GM12872 (cell line): ENCODE measurements at regions not wholly inside any gene's neighbourhood (a gene's known extent, or its start where the extent isn't known, plus 50 kb on each side); places are given as distances from the start of the nearest gene placed in this dataset.

Experiments used
- TF ChIP-seq, protein P1 (sequence below): IDR thresholded peaks from 3 replicates; pipeline ENCODE4 v1.5.1; 2011; ENCODE audit warnings: low read depth, mild to moderate bottlenecking, low read length, moderate library complexity; ENCODE audit not compliant: insufficient read depth

DNA sequence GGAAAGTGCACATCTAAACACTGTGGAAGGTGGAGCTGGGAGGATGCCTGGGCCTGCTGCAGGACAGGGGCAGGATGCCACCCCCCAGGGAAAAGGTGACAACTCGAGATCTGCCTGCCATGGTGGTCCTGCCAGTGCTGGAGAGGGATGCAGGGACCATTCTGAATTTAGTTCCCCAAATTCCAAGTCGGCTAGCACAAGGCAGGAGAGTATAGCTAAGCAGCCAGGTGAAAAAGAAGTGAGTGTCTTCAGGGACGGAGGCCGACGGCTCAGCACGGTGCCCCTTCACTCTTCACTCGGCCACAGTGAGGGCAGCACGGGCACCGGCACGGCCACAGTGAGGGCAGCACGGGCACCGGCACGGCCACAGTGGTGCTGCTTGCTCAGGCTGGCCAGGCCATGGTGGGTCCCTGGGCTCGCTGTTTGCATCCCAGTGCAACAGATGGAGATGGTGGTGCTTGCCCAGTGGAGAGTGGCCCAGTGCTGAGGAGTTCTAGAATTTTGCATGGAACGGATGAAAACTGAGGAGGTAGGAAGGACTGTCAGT lies 161.3 kb upstream of the SHH start:
- TF ChIP-seq, protein P1, sequence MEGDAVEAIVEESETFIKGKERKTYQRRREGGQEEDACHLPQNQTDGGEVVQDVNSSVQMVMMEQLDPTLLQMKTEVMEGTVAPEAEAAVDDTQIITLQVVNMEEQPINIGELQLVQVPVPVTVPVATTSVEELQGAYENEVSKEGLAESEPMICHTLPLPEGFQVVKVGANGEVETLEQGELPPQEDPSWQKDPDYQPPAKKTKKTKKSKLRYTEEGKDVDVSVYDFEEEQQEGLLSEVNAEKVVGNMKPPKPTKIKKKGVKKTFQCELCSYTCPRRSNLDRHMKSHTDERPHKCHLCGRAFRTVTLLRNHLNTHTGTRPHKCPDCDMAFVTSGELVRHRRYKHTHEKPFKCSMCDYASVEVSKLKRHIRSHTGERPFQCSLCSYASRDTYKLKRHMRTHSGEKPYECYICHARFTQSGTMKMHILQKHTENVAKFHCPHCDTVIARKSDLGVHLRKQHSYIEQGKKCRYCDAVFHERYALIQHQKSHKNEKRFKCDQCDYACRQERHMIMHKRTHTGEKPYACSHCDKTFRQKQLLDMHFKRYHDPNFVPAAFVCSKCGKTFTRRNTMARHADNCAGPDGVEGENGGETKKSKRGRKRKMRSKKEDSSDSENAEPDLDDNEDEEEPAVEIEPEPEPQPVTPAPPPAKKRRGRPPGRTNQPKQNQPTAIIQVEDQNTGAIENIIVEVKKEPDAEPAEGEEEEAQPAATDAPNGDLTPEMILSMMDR: no peak

DNA sequence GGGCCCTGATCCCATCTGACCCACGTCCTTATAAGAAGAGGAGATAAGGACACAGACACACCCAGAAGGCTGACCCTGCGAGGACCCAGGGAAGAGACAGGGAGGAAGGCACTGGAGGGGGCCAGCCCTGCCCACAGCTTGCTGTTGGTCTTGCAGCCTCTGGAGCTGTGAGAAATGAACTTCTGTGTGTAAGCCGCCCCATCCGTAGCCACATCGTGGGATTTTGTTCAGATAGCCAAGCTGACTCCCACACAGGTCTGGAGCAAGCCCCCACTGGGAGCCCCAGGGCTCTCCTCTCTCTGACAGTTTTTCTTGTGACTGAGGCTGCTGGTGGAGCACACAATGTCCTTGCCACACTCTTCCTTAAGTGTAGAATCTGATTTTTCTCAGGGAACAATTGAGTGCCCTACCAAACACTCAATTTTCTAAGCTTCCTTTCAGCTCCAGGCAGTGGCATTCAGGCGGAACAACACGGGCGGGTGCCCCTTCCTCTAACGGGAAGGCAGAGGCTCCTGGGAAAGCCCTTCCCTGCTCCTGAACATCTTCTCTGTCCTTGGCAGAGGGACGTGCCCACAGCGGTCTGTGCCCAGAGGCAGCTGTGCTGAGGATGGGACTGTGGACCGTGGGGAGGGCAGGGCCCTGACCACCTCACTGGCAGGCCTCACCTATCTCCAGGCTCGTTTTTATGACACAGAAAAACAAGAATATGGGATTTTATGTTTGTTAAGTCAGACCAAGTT lies 160.6 kb upstream of the SHH start:
- TF ChIP-seq, protein P1: no peak

DNA sequence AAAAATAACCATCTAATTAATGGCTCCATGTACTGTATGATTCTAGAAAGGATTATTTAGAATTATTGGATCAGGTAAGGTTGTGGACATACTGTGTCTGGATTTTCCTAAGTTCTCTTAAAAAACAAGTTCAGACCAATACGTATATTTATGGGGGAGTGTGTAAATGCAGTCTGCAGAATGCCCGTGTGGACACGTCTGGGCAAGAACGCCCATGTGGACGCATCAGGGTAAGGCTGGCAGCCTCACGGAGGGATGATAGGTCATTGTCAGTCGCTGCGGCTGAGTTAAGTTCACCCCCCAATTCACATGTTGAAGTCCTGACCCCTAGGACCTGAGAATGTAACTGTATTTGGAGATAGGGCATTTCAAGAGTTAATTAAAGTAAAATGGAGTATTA lies 160.0 kb upstream of the SHH start:
- TF ChIP-seq, protein P1: no peak

DNA sequence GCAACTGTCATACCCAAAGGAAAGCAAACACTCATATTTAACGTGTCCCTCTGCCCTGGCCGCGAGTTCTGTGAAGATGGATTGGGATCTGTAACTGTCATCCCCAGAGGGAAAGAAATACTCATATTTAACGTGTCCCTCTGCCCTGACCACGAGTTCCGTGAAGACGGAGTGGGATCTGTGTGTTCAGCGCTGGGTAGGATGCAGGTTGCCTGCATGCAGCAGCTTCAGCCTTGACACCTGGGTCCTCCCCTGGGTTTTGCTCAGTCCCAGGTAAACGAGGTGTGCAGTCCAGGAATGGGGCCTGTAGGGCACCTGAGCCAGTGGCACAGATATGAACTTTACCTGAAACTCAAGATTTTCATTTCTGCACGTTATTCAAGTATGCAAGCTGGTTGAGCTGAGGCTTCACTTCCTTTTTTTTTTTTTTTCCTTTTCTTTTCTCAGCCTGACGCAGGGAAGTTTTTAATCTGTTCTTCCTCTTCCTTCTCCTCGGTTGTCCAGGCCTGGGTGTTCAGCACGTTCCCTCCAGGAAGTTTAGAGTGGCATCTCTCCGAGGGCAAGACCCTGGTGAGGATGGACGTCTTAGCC lies 159.0 kb upstream of the SHH start:
- TF ChIP-seq, protein P1: no peak

DNA sequence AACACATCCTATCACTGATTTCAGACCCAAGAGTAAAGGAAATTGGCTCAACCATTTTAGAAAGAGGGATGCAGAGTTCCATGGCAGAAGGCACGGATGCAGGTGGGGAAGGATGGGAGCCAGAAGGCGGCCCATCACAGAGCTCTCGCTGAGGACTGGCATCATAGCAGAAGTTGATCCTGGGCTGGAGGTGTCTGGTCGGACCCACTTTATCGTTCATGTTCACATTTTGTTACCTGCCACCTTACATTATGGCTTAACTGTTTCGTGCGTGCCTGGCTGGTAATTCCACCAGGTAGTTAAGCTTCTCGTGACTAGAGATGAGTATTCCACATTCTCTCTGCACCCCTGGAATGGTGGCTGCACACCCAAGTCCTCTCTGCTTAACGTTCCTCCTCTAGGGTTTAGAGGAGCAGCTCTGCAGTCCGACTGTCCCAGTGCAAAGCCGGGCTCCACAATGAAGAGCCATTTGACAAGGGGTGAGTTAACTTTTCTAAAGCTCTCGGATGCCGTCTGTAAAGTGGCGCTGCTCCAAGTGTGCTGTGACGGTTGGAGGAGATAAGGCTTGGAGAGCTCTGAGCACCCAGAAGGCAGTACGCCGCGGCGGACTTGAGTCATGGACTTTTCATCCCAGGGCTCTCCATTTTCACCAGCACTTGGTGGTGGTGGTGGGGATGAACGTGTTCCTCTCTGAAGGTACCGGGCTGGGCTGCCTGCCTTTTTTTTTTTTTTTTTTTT lies 157.1 kb upstream of the SHH start:
- TF ChIP-seq, protein P1: no peak

DNA sequence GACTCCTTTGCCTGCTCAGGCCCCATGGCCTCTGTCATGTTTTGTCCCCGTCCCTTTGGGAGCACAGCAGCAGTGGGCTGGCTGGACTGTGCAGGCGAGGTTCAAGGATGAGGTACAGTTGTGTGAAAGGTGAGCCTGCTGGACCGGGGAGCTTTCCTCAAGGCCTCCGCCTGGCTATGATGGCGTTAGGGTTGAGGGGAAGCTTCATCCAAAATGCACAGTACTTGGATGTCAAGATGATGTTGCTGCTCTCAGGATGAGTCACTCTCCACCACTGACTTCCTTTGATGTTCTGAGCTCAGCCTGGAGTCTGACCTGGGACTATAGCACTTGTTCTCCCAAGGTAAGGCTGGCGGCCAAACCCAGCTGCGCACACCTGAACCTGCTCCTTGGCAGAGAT lies 152.7 kb upstream of the SHH start:
- TF ChIP-seq, protein P1: no peak

DNA sequence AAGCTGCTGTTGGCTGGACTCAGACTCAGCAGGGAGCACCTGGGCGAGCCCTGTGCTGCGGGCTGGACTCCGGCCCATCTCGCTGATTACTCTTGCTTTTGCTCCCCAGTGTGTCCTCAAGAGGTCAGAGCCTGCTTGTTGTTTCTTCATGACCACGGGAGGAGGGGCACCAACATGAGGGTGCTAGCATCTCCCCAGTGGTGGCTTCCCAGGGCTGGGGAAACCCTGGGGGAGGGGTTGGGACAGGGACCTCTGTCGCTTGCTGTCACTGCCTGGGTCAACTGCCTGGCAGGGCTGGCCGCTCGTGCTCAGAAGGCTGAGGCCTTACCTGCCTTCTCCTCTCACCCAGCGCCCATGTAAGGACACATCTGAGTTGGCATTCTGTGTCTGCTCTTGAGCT lies 152.3 kb upstream of the SHH start:
- TF ChIP-seq, protein P1: no peak
